Stomach (tissue), 8 donors: ENCODE measurements at regions not wholly inside any gene's neighbourhood (a gene's known extent, or its start where the extent isn't known, plus 50 kb on each side); places are given as distances from the start of the nearest gene placed in this dataset.

Experiments used
- DNase-seq, 2 donors: peaks; one replicate each; pipeline versions ENCODE4 v3.0.0 to v3.0.0-alpha.2; 2013 to 2019
- H3K27ac ChIP-seq, 5 donors: fragments of 200-600 bp in 4 of 5; sonication (generic) in 4 of 5; one replicate each; pipeline ENCODE4 v1.5.1; 2013 to 2019; ENCODE audit warnings: mild to moderate bottlenecking in 1 of 5, moderate library complexity in 1 of 5
- H3K27me3 ChIP-seq, 3 donors: fragments of 200-600 bp; sonication (generic); one replicate each; pipeline ENCODE4 v1.5.1; 2017 to 2019; ENCODE audit warnings: mixed run types in 1 of 3
- H3K36me3 ChIP-seq, 4 donors: fragments of 200-600 bp; sonication (generic); 1 replicate in 3 of 4; 2 replicates in 1 of 4; pipeline ENCODE4 v1.5.1; 2016 to 2019
- H3K4me1 ChIP-seq, 4 donors: fragments of 200-600 bp; sonication (generic); one replicate each; pipeline ENCODE4 v1.5.1; 2016 to 2019
- H3K4me3 ChIP-seq, 4 donors: fragments of 200-600 bp; sonication (generic) in 3 of 4; one replicate each; pipeline ENCODE4 v1.5.1; 2016 to 2019; ENCODE audit warnings: mild to moderate bottlenecking in 1 of 4
- H3K9me3 ChIP-seq, 4 donors: fragments of 200-600 bp; sonication (generic); one replicate each; pipeline ENCODE4 v1.5.1; 2016 to 2019
- EP300 ChIP-seq: sonication (generic); formaldehyde crosslinking; IDR thresholded peaks from one replicate; pipeline ENCODE4 v1.6.1; 2017; ENCODE audit warnings: antibody characterized with exemption
- POLR2A ChIP-seq, 4 donors: fragments of 450-650 bp; IDR thresholded peaks; one replicate each; pipeline ENCODE4 v1.6.1; 2016; ENCODE audit warnings: antibody characterized with exemption in 4 of 4, control low read depth in 2 of 4, mild to moderate bottlenecking in 1 of 4, moderate library complexity in 1 of 4
- POLR2AphosphoS5 ChIP-seq, 3 donors: sonication (generic); formaldehyde crosslinking; IDR thresholded peaks; one replicate each; pipeline ENCODE4 v1.6.1; 2016; ENCODE audit warnings: antibody characterized with exemption in 3 of 3
- WGBS, 5 donors: extraction: QIAGEN DNeasy Blood & Tissue Kit in 3 of 5; methylation state at CpG; one replicate each; pipeline versions ENCODE4 v1.1.5 to v1.1.7; 2013 to 2018; 5-methylcytosine and 5-hydroxymethylcytosine counted together
- intact Hi-C: fragments of 100-400 bp; cut with DNase I; formaldehyde crosslinking; loops from one replicate; pipeline ENCODE4 v1.15.1; 2023; ENCODE audit warnings: low total_unique reads
- TF ChIP-seq, protein P1 (sequence below), 7 experiments: fragments of 450-650 bp in 4 of 7; fragments of 200-600 bp in 3 of 7; sonication (generic) in 3 of 7; IDR thresholded peaks; one replicate each; pipeline ENCODE4 v1.5.1; 2016 to 2019; ENCODE audit warnings: antibody characterized with exemption in 7 of 7, control low read depth in 2 of 7, mild to moderate bottlenecking in 1 of 7
- donor health status: healthy with polysubstance abuse.
- donor health status: Bipolar disorder and iron deficiency.
- donor health status: healthy.

DNA sequence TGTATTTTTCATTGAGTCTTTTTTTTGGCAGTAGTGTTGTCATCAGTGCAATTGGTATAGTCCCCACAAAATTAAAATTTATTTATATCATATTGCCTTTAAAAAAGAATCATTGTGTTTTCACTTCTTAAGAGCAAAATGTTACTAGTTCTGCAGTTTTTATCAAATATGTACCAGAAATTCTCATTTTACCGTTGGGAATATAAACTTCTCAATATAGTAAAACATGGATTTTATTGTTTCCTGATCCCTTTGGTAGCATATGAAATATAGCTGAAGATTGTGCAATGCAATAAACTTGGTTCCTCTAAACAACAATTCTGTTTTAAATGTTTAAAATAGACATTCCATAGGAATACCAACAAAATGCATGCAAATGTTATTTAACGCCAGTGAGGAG lies 306.5 kb upstream of the PCDH20 start:
- TF ChIP-seq POLR2A (IDR thresholded peaks at IDR 0.05) (no peak), EP300 (no peak), POLR2AphosphoS5 (IDR thresholded peaks at IDR 0.05) (no peak)
- TF ChIP-seq, protein P1, sequence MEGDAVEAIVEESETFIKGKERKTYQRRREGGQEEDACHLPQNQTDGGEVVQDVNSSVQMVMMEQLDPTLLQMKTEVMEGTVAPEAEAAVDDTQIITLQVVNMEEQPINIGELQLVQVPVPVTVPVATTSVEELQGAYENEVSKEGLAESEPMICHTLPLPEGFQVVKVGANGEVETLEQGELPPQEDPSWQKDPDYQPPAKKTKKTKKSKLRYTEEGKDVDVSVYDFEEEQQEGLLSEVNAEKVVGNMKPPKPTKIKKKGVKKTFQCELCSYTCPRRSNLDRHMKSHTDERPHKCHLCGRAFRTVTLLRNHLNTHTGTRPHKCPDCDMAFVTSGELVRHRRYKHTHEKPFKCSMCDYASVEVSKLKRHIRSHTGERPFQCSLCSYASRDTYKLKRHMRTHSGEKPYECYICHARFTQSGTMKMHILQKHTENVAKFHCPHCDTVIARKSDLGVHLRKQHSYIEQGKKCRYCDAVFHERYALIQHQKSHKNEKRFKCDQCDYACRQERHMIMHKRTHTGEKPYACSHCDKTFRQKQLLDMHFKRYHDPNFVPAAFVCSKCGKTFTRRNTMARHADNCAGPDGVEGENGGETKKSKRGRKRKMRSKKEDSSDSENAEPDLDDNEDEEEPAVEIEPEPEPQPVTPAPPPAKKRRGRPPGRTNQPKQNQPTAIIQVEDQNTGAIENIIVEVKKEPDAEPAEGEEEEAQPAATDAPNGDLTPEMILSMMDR (IDR thresholded peaks at IDR 0.05) = no peak
- 82 to 90% (median 84%) methylated on average over 2 of the region's 2 CpGs for WGBS, 5 donors
- DNase-seq = no peak

DNA sequence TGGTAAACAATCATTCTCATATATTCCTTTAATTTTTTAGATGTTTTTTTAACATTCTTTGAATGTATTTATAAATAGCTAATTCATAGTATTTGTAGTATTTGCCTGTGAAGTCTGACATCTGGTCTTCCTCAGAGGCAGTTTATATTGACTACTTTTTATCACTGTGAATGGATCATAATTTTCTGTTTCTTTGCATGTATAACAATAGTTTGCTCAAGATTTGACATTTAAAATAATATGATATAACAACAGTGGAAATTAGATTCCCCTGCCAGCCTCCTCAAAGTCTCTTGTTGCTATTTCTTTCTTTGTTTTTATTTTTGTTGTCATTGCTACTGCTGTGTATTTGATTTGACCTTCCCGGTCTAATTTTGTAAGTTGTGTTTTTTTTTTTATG lies 297.0 kb upstream of the PCDH20 start:
- Histone ChIP-seq H3K4me3 (no peak overlapping the region), H3K27ac (no peak overlapping the region), H3K9me3 (no peaks in the 10 kb centered on the region), H3K36me3 (no peaks in the 10 kb centered on the region), H3K27me3 (no peaks in the 10 kb centered on the region), H3K4me1 (no peaks in the 10 kb centered on the region)
- WGBS, 5 donors = 23 to 57% (median 38%) methylated on average over 1 of the region's 1 CpG
- intact Hi-C loops = no loop called here
- no peak for DNase-seq
- no peak for TF ChIP-seq POLR2A (IDR thresholded peaks at IDR 0.05)
- TF ChIP-seq POLR2AphosphoS5 (IDR thresholded peaks at IDR 0.05) = no peak
- TF ChIP-seq EP300 = no peak

More for the DNA sequence above, 306.5 kb upstream of the PCDH20 start:
- Histone ChIP-seq H3K4me3 (no peak overlapping the region), H3K27ac (no peak overlapping the region), H3K9me3 (no peaks in the 10 kb centered on the region), H3K27me3 (no peaks in the 10 kb centered on the region), H3K4me1 (no peaks in the 10 kb centered on the region), H3K36me3 (no peaks in the 10 kb centered on the region)
- intact Hi-C loops = no loop called here

DNA sequence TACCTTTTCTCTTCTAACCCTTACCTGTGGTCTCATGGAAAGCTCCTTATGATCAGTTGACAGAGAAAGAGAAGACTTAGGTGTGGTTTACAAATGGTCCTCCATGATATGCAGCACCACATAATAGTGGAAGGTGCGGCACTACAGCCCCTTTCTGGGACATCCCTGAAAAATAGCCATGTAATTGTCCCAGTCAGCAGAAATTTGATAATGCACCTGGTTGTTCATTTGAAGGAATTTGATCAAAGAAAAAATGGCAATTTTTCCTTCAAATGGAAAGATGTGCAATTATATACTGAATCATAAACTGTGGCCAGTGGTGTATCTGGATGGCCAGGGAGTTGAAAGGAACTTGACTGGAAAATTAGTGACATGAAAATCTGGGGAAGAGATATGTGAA lies 293.6 kb upstream of the PCDH20 start:
- TF ChIP-seq, protein P1 (IDR thresholded peaks at IDR 0.05) = no peak
- TF ChIP-seq POLR2AphosphoS5 (IDR thresholded peaks at IDR 0.05) (no peak), EP300 (no peak), POLR2A (IDR thresholded peaks at IDR 0.05) (no peak)
- 86 to 96% (median 91%) methylated on average over 1 of the region's 1 CpG for WGBS, 5 donors
- Histone ChIP-seq H3K4me3 (no peak overlapping the region), H3K36me3 (no peaks in the 10 kb centered on the region), H3K27me3 (no peaks in the 10 kb centered on the region), H3K4me1 (no peaks in the 10 kb centered on the region), H3K27ac (no peak overlapping the region), H3K9me3 (peaks cover 0 to 4% (median 2%) of the 10 kb centered on the region in 4 donors)
- no peak for DNase-seq
- intact Hi-C loops = no loop called here

DNA sequence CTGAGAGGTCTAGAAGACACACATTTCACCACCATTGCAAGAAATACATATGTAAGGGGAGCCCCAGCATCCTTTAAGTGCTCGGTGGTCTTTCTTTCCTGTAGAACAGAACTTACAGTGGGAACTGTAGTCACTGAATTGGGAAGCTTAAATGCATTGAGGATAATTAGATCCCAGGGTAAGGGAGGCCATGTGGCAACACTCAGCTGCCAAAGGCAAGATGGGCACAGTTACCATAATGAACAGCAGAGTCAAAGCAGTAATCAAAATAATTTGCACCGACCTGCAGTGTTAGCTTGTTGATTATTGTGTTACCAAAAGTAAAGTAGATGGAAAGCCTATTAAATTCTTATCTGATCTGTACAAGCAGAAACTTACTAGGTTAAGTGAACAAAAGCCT lies 291.2 kb upstream of the PCDH20 start:
- Histone ChIP-seq H3K9me3 (peaks cover 0 to 12% (median 4%) of the 10 kb centered on the region in 4 donors), H3K27ac (no peak overlapping the region), H3K4me3 (no peak overlapping the region), H3K36me3 (no peaks in the 10 kb centered on the region), H3K4me1 (no peaks in the 10 kb centered on the region), H3K27me3 (no peaks in the 10 kb centered on the region)
- intact Hi-C loops = no loop called here
- DNase-seq = no peak
- TF ChIP-seq, protein P1 (IDR thresholded peaks at IDR 0.05) = no peak
- TF ChIP-seq EP300 = no peak
- TF ChIP-seq POLR2A (IDR thresholded peaks at IDR 0.05) = no peak
- no peak for TF ChIP-seq POLR2AphosphoS5 (IDR thresholded peaks at IDR 0.05)
- 75 to 81% (median 80%) methylated on average over 2 of the region's 2 CpGs for WGBS, 5 donors

DNA sequence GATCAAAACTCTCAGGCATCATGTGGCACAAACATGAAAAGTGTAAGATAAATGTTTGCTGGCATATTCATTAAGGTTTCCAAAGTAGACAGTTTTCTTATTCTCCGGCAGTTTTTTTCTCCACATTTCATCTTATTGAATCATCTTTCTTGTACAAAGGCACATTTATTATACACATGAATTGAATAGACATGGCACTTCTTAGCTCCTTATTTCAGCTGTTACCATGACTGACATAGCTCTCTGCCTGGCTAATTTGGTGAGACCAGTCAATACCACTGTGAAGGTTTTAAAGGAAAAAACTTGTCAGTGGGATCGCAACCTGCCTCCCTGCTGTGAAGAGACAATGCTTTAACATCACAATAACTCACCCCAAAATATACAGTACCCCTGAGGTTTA lies 285.0 kb upstream of the PCDH20 start:
- 76 to 94% (median 88%) methylated on average over 2 of the region's 2 CpGs for WGBS, 5 donors
- Histone ChIP-seq H3K4me1 (no peaks in the 10 kb centered on the region), H3K9me3 (peaks cover 0 to 12% (median 4%) of the 10 kb centered on the region in 4 donors), H3K36me3 (no peaks in the 10 kb centered on the region), H3K4me3 (no peak overlapping the region), H3K27ac (no peak overlapping the region), H3K27me3 (no peaks in the 10 kb centered on the region)
- no peak for TF ChIP-seq POLR2A (IDR thresholded peaks at IDR 0.05)
- no peak for TF ChIP-seq POLR2AphosphoS5 (IDR thresholded peaks at IDR 0.05)
- TF ChIP-seq, protein P1 (IDR thresholded peaks at IDR 0.05) = no peak
- no peak for TF ChIP-seq EP300
- intact Hi-C loops = no loop called here
- DNase-seq = no peak
